Stimulated activated CD8-positive, alpha-beta memory T cell treated with anti-CD3 and anti-CD28 coated beads, Interleukin-15, amount 100 ng/mL, for 48 hours (primary cell): ENCODE measurements at regions not wholly inside any gene's neighbourhood (a gene's known extent, or its start where the extent isn't known, plus 50 kb on each side); places are given as distances from the start of the nearest gene placed in this dataset.
"Not testable (repeated sequence)": the region's sequence is repeated elsewhere in the genome, so short reads cannot be mapped to it uniquely, and the experiment has no call there.

Experiments used
- DNase-seq, 2 donors: peaks; one replicate each; pipeline ENCODE4 v3.0.0-alpha.2; 2020; ENCODE audit warnings: low read depth in 2 of 2

DNA sequence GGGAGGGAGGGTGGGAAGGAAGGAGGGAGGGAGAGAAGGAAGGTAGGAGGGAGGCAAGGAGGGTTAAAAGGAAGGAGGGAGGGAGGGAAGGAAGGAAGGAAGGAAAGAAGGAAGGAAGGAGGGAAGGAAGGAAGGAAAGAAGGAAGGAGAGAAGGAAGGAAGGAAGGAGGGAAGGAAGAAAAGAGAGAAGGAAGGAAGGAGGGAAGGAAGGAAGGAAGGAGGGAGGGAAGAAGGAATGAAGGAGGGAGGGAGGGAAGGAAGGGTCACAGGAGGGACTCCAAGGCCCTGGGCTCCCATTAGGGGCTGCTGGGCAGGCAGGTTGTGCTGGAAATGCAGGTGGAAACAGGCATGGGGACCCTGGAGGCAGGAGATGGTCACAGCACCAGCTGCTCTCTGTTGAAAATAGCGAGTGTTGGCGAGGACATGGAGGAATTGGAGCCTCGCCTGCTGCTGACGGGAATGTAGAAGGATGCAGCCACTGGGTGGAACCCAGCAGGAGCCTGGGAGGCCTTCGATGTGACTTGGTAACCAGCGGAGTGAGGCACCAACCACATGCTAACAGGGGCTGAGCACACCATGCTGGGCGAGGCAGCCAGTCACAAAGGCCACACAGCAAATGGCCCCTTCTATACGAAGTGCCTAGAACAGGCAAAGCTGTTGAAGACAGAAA lies 217.3 kb upstream of the SGCG start:
- DNase-seq, result not testable (repeated sequence)

DNA sequence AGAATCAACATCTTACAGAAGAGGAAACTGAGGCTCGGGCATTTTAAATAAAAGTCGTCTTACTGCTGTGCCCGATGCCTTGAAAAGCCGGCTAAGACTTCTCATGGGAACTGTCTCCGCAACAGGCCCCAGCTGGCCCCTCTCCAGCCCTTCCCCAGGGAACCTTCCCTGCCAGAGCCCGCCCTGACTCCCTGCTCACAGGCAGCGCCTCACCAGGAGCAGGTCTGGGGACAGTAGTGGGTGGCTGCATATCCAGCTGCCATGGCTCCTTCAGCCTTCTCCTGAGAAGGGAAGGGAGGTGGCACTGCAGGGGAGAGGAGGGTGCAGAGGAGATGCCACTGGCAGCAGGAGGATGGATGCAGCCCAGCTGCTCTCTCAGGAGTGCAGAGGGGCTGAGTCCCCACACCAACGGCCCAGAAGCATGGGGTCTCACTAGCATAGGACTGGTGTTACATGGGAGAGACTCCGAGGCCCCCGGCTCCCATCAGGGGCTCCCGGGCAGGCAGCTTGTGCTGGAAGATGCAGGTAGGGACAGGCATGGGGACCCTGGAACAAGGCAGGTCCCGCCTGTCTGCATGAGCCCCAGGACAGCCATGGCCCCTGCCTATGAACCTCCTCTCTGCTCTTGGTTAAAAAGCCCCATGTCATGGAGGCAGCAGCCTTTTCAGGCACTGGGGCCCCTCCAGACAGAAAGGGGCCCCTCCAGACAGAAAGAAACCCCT lies 216.4 kb upstream of the SGCG start:
- DNase-seq, result no peak

DNA sequence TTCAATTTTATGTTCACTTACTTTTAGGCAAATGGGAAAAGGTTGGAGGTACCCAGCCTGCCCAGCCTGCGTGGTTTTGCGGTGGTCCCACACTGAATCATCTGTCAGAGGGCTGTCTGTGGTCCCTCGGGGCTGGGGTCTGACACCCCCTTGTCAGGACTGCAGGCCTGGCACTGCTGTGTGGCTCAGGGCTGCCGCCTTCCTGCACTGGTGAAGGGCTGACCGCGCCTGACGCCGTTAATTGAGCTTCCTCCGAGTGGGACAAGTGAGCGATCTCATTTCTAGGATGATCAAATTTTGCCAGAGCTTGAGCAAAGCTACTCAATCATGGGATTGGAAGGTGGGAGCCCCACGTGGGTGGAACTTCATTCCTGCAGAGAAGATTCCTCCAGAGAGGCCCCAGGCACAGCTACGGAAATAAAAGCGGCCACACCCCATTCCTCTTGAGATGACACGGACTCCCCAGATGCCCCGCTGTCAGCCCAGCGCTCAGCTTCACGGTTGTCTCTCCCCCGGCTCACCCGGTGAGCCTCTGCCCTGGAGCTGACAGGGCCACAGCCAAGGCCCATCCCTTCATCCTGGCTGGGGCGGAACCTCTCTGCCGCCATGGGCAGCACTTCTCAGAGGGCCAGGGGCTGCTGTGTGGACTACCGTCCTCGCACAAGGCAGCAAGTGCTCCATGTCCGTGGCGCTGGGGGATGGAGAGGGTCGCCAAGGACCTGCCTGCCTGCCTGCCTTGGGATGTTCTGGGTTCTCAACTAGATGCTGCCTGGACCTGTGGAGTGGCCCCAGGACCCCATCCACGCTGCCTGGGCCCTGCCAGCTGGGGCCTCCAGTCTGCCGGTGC lies 215.5 kb upstream of the SGCG start:
- not testable (repeated sequence) for DNase-seq

DNA sequence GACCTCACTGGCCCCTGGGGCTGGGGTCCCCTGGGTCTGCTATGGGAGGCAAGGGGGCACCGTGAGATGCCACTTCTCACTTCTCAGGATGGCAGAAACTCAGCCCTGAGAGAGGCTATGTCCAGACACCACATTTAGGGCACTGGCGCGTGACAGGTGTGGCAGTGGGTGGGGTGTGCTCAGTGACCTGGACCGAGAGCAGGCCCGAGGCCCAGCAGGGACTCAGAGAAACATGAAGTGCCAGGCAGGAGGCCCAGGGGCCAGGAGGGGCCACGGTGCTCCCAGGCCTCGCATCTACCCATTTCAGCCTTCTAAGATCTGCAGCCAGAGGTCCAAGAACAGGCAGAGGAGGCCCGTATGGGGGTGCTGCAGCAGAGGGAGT lies 214.9 kb upstream of the SGCG start:
- DNase-seq, result not testable (repeated sequence)

DNA sequence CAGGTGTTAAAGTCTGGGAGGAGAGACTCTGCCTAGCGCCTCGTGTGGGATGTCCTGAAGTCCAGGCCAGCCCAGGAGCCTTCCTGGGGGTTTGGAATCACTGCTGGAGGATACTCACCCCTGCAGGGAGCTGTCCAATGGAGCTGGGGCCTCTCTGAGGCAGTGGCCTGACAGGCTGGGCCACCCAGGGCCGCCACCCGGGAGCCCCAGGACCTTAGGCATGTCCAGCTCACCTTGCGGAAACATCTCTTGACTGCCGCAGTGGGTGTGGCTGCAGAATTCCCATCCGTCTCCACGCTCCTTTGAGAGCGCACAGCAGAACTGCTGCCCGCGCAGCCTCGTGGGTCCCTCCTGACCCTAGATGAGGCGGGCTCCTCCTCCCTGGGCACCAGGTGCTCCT lies 214.0 kb upstream of the SGCG start:
- DNase-seq, result not testable (repeated sequence)

DNA sequence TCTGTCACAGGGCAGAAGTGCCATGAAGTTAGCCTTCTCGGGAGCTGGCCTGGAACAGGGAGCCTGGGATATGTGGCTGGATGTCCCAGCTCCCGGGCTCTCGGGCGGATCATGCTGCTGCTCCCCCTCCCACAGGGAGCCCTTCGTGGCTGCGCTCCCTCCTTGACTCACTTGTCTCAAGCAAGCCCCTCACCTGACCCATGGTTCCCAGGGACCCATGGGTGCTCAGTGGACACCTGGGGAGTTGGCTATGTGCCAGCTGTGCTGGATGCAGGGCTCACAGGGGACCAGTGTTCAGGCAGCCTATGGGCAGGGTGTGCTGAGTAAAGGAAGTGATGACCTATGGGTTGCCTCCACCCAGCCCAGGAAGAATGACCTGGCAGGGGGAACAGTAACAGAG lies 213.1 kb upstream of the SGCG start:
- no peak for DNase-seq

DNA sequence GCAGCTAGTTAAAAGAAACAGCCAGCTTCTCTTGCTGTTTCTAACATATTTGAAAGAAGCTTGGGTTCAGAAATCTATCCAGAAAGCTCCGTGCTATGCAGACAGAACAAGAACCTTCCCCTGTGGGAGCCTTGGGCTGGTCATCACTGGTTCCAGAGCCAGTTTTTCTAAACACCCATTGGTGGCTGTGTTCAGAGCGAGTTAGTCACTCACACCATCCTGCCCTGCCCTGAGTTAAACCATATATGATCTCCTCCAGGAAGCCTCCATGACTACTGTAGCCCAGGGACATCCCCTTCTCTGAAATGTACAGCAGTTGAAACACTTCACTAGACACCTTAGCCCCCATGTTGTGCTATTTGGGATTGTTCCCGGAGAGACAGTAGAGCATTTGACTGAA lies 200.8 kb upstream of the SGCG start:
- DNase-seq, result no peak

DNA sequence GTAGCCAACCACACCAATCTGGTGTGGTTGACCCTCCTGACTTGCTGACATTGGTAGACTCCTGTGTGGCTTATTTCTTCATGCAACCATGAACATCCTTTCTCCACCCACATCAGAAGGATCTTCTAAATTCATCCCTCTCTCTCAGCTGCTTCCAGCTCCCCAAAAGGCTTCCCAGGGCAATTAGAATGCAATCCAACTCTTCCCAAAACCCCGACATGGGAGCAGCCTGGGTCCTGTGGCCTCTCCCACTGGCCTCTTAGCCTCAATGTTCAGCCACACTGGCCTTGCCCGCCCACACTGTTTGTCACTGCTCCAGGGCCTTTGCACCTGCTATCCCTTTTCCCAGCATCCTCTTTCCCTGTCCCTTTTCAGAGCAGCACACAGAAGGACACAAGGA lies 199.8 kb upstream of the SGCG start:
- DNase-seq, result no peak

DNA sequence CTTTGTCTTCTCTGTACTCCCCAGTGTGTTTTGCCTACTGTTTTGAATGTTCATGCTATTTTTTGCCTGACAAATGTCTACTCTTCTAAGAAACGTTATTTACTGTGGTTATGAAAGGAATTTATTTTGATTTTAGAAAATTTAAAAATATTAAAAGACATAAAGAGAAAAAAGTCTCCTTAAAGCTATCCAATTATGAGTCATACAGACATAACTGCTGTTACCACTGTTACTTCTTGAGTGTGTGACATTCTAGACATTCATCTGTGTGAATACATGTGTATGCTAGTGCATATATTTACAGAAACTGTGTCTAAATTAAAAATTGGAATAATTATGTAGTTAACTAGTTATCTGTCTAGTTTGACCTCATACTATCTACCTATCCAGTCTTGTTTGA lies 187.6 kb upstream of the SGCG start:
- no peak for DNase-seq

DNA sequence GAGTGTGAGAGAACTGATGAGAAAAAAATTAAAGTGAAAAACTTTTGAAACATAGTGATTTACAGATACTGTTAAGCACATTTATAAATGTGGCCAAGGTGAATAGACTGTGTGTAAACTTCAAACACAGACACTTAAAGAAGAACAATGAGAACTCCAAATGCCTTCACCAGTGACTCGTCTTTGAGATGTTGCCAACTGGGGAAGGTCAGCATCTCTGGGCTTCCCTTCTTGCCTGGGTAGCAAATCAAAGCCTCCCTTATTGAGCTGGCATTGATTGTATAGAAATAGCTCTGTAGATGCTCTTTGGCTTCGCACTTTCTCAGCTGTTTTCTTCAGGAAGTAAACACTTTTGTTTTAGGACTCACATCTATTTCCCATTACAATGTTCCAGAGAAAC lies 177.3 kb upstream of the SGCG start:
- DNase-seq, result no peak

DNA sequence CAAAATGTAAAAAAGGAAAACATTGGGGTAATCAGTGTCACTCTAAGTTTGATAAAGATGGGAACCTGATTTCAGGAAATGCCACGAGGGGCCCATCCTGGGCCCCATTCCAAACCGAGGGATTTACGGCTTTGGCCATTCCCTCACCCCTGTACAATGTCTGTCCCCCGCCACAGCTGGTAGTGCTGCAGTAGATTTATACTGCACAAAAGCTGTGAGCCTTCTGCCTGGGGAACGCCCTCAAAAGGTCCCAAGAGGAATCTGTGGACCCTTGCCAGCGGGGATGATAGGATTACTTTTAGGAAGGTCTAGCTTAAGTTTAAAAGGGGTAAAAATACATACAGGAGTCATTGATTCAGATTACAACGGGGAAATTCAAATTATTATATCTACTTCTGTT lies 173.4 kb upstream of the SGCG start:
- no peak for DNase-seq

DNA sequence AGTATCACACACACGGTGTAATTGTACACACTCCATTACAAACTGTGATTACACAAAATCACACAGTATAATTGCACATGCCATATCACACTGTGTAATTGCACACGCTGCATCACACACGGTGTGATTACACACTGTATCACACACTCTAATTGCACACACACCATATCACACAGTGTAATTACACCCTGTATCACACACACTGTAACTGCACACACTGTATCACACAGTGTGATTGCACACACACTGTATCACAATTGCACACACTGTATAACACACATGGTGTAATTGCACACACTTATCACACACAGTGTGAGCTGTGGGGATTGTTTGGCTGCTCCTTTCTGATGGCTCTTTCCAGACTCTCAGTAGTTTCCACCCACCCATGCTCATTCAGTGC lies 162.6 kb upstream of the SGCG start:
- no peak for DNase-seq

DNA sequence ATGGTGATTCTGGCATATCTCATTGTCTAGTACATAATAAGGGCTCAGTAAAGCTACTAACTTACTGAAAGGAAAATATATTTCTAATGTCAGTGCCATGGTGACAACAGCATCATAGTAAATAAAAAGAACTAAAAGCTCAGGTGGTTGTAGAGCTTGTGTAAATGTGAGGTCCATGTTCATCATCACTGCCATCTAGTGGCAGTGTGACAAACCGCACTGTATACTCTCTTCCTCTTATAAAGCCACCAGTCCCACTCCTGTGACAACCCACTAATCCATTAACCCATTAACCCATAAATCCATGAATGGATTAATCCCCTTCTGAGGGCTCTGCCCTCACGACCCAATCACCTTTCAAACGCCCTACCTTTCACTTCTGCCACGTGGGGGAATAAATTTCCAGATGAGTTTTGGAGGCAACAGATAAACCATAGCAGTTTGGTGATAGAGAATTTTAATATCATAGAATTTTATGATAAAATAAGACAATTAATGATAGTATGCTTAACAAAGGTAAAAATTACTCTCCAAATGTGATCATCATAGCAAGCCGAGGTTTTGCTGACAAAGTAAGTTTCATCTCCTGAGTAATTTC lies 160.4 kb upstream of the SGCG start:
- peak in 1 of 2 donors; percentile 4 for DNase-seq

DNA sequence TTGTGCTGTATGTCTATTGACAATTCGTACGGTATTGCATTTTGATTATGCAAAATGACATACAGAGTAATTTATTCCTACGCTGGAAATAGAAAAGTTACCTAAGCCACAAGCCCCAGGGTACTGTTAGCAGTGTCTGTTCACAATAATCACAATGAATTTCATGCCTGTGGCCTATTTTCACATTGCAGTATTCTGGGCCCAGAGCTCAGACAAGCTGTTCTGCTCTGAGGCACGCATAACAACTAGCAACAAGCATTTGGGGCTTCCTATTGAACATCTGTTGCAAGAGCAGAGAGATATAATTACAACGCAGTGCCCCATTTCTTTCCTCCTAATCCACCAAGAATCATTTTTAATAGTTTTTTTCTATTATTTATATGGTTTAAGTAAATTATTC lies 158.9 kb upstream of the SGCG start:
- no peak for DNase-seq

DNA sequence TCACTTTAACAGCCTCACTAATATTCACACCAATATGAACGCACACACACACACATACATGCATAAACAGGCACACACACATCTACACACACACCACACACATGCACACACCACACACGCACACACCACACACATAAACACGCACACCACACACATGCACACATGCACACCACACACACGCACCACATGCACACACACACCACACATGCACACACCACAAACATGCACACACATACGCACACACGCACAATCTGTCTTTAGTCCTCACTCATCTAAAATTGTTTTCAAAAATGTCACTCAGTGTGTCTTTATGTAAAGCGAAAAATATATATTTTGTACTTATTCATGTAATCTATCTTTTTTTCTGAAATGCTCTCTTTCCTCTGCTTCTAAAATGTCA lies 158.1 kb upstream of the SGCG start:
- DNase-seq, result no peak

DNA sequence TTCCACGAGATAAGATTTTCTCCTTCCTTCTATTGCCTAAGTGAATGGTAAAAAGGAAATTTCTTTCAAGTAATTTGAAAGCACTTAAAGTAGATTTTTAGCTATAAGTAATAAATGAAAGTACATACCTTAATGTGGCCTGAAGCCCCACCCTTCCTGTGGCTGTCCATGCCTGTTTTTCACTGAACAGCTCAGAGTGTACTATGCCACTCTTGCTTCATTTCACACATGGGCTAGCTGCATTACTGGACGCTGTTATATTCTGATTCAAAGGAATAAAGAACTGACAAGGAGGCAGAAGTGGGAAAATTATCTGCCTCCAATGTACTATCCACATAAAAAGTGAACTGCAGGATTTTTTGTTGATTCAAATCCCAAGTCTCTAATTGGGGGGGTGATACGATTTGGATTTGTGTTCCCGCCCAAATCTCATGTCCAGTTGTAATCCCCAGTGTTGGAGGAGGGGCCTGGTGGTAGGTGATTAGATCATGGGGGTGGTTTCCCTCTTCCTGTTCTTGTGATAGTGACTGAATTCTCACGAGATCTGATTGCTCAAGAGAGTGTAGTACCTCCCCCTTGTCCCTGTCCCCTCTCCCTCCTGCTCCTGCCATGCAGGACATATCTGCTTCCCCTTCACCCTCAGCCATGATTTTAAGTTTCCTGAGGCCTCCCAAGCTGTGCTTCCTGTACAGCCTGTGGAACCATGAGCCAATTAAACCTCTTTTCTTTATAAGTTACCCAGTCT lies 154.7 kb upstream of the SGCG start:
- no peak for DNase-seq

DNA sequence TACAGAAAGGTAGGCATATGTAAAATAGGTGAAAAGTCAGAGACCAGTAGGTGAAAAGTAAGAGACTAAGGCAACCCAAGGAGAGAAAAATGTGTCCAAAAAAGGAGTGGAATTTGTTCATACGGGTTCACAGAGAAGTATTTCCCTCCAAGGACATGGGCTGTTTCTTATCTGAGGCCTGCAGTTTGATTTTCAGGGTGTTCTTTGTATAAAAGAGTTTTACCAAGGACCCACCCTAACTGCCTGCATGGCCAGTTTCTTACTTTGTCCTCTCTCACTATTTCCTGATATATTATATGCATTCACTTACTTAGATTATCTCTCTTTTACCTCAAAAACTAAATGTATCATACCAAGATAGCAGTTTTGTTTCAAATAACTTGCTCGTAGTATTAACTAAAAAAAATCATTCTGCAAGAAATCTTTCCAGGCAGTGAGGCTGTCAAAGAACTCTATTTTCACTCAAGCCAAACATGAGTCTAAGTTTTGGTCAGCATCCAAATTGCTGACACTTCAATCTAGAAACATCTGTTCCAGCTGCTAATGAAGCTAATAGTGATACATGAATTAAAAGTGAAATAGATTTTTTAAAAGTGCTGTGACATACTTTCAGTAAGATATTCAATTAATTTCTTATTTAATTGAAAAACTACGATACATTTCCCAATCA lies 141.4 kb upstream of the SGCG start:
- DNase-seq, result no peak

DNA sequence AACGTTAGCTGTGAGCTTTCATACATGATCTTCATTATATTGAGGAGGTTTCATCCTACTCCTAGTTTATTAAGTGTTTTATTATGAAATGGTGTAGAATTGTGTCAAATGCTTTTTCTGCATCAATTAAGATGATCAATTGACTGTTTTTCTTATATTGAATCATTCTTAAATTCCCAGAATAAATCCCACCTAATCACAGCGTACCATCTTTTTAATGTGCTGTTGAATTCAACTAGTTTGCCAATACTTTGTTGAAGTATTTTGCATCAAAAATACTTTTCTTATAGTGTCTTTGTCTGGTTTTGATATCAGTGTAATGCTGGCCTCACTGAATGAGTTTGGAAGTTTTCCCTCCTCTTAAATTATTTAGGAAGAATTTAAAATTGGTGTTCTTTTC lies 138.6 kb upstream of the SGCG start:
- no peak for DNase-seq

DNA sequence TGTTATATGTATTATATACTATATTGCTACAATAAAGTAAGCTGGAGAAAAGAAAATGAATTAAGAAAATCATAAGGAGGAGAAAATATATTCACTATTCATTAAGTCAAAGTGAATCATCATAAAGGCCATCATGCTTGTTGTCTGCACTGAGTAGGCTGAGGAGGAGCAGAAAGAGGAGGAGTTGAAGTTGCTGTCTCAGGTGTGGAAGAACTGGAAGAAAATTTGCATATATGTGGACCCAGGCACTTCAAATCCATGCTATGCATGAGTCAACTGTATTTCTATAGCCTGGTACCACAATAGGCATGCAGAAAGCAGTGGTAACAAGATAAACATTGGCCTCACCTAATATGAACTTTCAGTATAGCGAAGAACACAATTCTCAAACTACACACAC lies 135.9 kb upstream of the SGCG start:
- no peak for DNase-seq

DNA sequence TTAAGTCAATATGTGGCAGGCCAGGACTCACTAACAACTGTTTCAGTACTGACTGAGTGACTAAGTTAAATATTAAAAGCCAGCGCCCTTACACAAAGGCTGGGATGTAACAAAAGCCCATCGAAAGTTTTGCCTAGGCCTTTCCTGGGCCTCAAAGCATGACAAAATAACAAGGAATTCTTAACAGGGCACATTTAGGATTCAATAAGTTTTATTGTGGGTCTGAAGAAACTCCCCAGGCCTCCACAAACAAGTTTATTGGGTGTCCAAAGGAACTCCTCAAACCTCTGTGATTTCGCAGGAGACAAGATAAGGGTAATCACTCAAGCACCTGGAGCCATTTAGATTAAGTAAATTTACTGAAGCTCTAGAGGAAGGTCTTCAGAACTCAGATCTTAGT lies 130.7 kb upstream of the SGCG start:
- DNase-seq, result no peak

DNA sequence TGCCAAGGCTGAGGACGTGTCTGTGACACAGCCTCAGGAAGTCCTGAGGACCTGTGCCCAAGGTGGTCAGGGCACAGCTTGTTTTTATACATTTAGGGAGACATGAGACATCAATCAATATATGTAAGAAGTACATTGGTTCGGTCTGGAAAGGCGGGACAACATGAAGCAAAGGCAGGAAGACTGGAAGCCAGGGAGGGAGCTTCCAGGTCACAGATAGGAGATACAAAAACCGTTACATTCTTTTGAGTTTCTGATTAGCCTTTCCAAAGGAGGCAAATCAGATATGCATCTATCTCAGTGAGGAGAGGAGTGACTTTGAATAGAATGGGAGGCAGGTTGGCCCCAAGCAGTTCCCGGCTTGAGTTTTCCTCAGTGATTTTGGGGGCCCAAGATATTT lies 127.1 kb upstream of the SGCG start:
- DNase-seq, result not testable (repeated sequence)
